MM.1S (cell line): ENCODE measurements at regions not wholly inside any gene's neighbourhood (a gene's known extent, or its start where the extent isn't known, plus 50 kb on each side); places are given as distances from the start of the nearest gene placed in this dataset.

Experiments
- CTCF ChIP-seq: fragments of 300-600 bp; sonication (generic); IDR thresholded peaks from 2 replicates; pipeline ENCODE4 v1.5.1; 2016; ENCODE audit warnings: antibody characterized with exemption, low read length, mixed read lengths
- EZH2phosphoT487 ChIP-seq: fragments of 300-600 bp; sonication (generic); IDR thresholded peaks from 2 replicates; pipeline ENCODE4 v1.6.1; 2018; ENCODE audit warnings: antibody characterized with exemption, low read length

- no peak for TF ChIP-seq CTCF
- no peak for TF ChIP-seq EZH2phosphoT487
Measured at GRCh38 chr3:147008458-147008857, 397.9 kb downstream of the ZIC4 start.
